ENCODE measurements at regions not wholly inside any gene's neighbourhood (a gene's known extent, or its start where the extent isn't known, plus 50 kb on each side); places are given as distances from the start of the nearest gene placed in this dataset.
"Not testable (repeated sequence)": the region's sequence is repeated elsewhere in the genome, so short reads cannot be mapped to it uniquely, and the experiment has no call there.

- DNase-seq (ENCODE audit: low spot score) = no peak
Measured at GRCh38 chr12:84047881-84048280, 864.7 kb downstream of the SLC6A15 start.

- no peak for DNase-seq (ENCODE audit: low spot score)
Measured at GRCh38 chr12:84046859-84047258, 865.7 kb downstream of the SLC6A15 start.

GRCh38 chr12:84043355-84043754 lies 869.2 kb downstream of the SLC6A15 start:
- DNase-seq (ENCODE audit: low spot score) = no peak

GRCh38 chr12:84038242-84038641 lies 874.4 kb downstream of the SLC6A15 start:
- DNase-seq (ENCODE audit: low spot score) = no peak

GRCh38 chr12:84036912-84037311 lies 875.7 kb downstream of the SLC6A15 start:
- no peak for DNase-seq (ENCODE audit: low spot score)

GRCh38 chr12:84035766-84036165 lies 876.8 kb downstream of the SLC6A15 start:
- no peak for DNase-seq (ENCODE audit: low spot score)

GRCh38 chr12:84034871-84035270 lies 877.7 kb downstream of the SLC6A15 start:
- no peak for DNase-seq (ENCODE audit: low spot score)

- DNase-seq (ENCODE audit: low spot score) = no peak
Measured at GRCh38 chr12:84033162-84033561, 879.4 kb downstream of the SLC6A15 start.

GRCh38 chr12:84018556-84019179 lies 893.9 kb downstream of the SLC6A15 start:
- not testable (repeated sequence) for DNase-seq (ENCODE audit: low spot score)

GRCh38 chr12:84016956-84017355 lies 895.6 kb downstream of the SLC6A15 start:
- DNase-seq (ENCODE audit: low spot score) = no peak

- no peak for DNase-seq (ENCODE audit: low spot score)
Measured at GRCh38 chr12:83997423-83997822, 915.2 kb downstream of the SLC6A15 start.

GRCh38 chr12:83996671-83997070 lies 915.9 kb downstream of the SLC6A15 start:
- no peak for DNase-seq (ENCODE audit: low spot score)

- DNase-seq (ENCODE audit: low spot score) = no peak
Measured at GRCh38 chr12:83985084-83985483, 927.5 kb downstream of the SLC6A15 start.

- no peak for DNase-seq (ENCODE audit: low spot score)
Measured at GRCh38 chr12:83980398-83980797, 932.2 kb downstream of the SLC6A15 start.

- DNase-seq (ENCODE audit: low spot score) = no peak
Measured at GRCh38 chr12:83979785-83980184, 932.8 kb downstream of the SLC6A15 start.

- DNase-seq (ENCODE audit: low spot score) = no peak
Measured at GRCh38 chr12:83971781-83972180, 940.8 kb downstream of the SLC6A15 start.

- DNase-seq (ENCODE audit: low spot score) = no peak
Measured at GRCh38 chr12:83960767-83961166, 951.8 kb downstream of the SLC6A15 start.

- no peak for DNase-seq (ENCODE audit: low spot score)
Measured at GRCh38 chr12:83958997-83959396, 953.6 kb downstream of the SLC6A15 start.

- DNase-seq (ENCODE audit: low spot score) = peak; percentile 4
Measured at GRCh38 chr12:83954956-83955601, 957.5 kb downstream of the SLC6A15 start.

- DNase-seq (ENCODE audit: low spot score) = no peak
Measured at GRCh38 chr12:83954071-83954789, 958.4 kb downstream of the SLC6A15 start.

- peak; percentile 2 for DNase-seq (ENCODE audit: low spot score)
Measured at GRCh38 chr12:83945871-83946270, 966.7 kb downstream of the SLC6A15 start.

GRCh38 chr12:83939718-83940117 lies 972.9 kb downstream of the SLC6A15 start:
- no peak for DNase-seq (ENCODE audit: low spot score)

GRCh38 chr12:83933615-83934014 lies 979.0 kb downstream of the SLC6A15 start:
- DNase-seq (ENCODE audit: low spot score) = no peak

Data from A172 (cell line).